Sciatic nerve (tissue), 2 donors: ENCODE measurements at regions not wholly inside any gene's neighbourhood (a gene's known extent, or its start where the extent isn't known, plus 50 kb on each side); places are given as distances from the start of the nearest gene placed in this dataset.

Experiments
- ATAC-seq: fragments of 200-7000 bp; cut with Tn5 transposase; one replicate; pipeline ENCODE4 v1.9.1; 2020; ENCODE audit warnings: mild to moderate bottlenecking, moderate library complexity
- DNase-seq: peaks from one replicate; pipeline ENCODE4 v3.0.0-alpha.2; 2020; ENCODE audit warnings: low spot score
- intact Hi-C: fragments of 100-400 bp; cut with DNase I; formaldehyde crosslinking; loops from one replicate; pipeline ENCODE4 v1.14.2; 2022
- donor health status: DM: no; HTN: no; CAD: no.
- donor health status: DM: no; HTN: no; CAD: no.

GRCh38 chr10:83605783-83606630 is 533.3 kb upstream of the GHITM start:
- no peak for DNase-seq
- intact Hi-C loops: no loop called here
- ATAC-seq: no peak

- ATAC-seq: no peak
- no peak for DNase-seq
- intact Hi-C loops: no loop called here
Observed at GRCh38 chr10:83607959-83608745, 531.2 kb upstream of the GHITM start.

- intact Hi-C loops: no loop called here
- no peak for DNase-seq
- ATAC-seq: no peak
Observed at GRCh38 chr10:83612050-83612449, 527.3 kb upstream of the GHITM start.

- ATAC-seq: no peak
- no peak for DNase-seq
- intact Hi-C loops: no loop called here
Observed at GRCh38 chr10:83612746-83613145, 526.6 kb upstream of the GHITM start.

- no peak for DNase-seq
- no peak for ATAC-seq
- intact Hi-C loops: no loop called here
Observed at GRCh38 chr10:83617172-83617571, 522.1 kb upstream of the GHITM start.

GRCh38 chr10:83617692-83618545 is 521.4 kb upstream of the GHITM start:
- DNase-seq (no peak), ATAC-seq (no peak)
- intact Hi-C loops: no loop called here

- DNase-seq (no peak), ATAC-seq (no peak)
- intact Hi-C loops: no loop called here
Observed at GRCh38 chr10:83625831-83626360, 513.4 kb upstream of the GHITM start.

- no peak for DNase-seq
- no peak for ATAC-seq
- intact Hi-C loops: no loop called here
Observed at GRCh38 chr10:83632701-83633100, 506.6 kb upstream of the GHITM start.

- DNase-seq (no peak), ATAC-seq (no peak)
- intact Hi-C loops: no loop called here
Observed at GRCh38 chr10:83633547-83633946, 505.8 kb upstream of the GHITM start.

- DNase-seq (no peak), ATAC-seq (no peak)
- intact Hi-C loops: no loop called here
Observed at GRCh38 chr10:83636826-83637225, 502.5 kb upstream of the GHITM start.

- no peak for DNase-seq
- no peak for ATAC-seq
- intact Hi-C loops: no loop called here
Observed at GRCh38 chr10:83647526-83647925, 491.8 kb upstream of the GHITM start.

- intact Hi-C loops: no loop called here
- ATAC-seq: no peak
- DNase-seq: no peak
Observed at GRCh38 chr10:83648201-83648600, 491.1 kb upstream of the GHITM start.

GRCh38 chr10:83649471-83649870 is 489.8 kb upstream of the GHITM start:
- DNase-seq (no peak), ATAC-seq (no peak)
- intact Hi-C loops: no loop called here

GRCh38 chr10:83654689-83655088 is 484.6 kb upstream of the GHITM start:
- intact Hi-C loops: no loop called here
- peak; percentile 63 for ATAC-seq

GRCh38 chr10:83656924-83657323 is 482.4 kb upstream of the GHITM start:
- no peak for DNase-seq
- intact Hi-C loops: no loop called here
- no peak for ATAC-seq

More at GRCh38 chr10:83654689-83655088, 484.6 kb upstream of the GHITM start:
- DNase-seq: no peak

GRCh38 chr10:83657487-83657886 is 481.8 kb upstream of the GHITM start:
- ATAC-seq (no peak), DNase-seq (no peak)
- intact Hi-C loops: no loop called here

GRCh38 chr10:83663918-83664317 is 475.4 kb upstream of the GHITM start:
- DNase-seq (no peak), ATAC-seq (no peak)
- intact Hi-C loops: no loop called here

- no peak for DNase-seq
- ATAC-seq: no peak
- intact Hi-C loops: no loop called here
Observed at GRCh38 chr10:83666762-83667161, 472.5 kb upstream of the GHITM start.

GRCh38 chr10:83667594-83667993 is 471.7 kb upstream of the GHITM start:
- DNase-seq: no peak
- intact Hi-C loops: no loop called here
- ATAC-seq: no peak
